ENCODE measurements at regions not wholly inside any gene's neighbourhood (a gene's known extent, or its start where the extent isn't known, plus 50 kb on each side); places are given as distances from the start of the nearest gene placed in this dataset.

DNA sequence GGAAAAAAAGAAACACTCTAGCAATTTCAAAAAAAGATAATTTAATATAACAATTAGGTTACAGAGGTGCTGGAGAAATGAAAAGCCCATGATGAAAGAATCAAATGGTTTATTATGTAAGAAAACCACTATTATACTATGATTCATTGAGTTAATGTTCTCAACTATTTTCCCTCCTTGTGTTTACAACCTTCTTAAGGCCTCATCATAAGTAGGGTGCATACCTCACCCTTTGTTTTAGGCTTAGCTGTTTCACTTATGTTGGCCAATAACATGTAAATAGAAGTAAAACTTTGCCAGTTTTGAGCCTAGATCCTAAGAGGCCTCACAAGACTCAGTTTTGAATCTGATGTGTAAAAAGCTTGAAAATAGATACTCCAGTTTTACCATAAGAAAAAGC, 418.3 kb upstream of the DDX18 start:
- no peaks in the 10 kb centered on the region for H4K20me1 ChIP-seq (ENCODE audit: low read depth, low read length)
- H3K4me3 ChIP-seq (ENCODE audit: insufficient read depth, low read length, poor library complexity, severe bottlenecking) = no peak overlapping the region
- no peak overlapping the region for H3K9ac ChIP-seq (ENCODE audit: low read length)
- no peaks in the 10 kb centered on the region for H3K27me3 ChIP-seq (ENCODE audit: low read length)
- TF ChIP-seq, protein P1, sequence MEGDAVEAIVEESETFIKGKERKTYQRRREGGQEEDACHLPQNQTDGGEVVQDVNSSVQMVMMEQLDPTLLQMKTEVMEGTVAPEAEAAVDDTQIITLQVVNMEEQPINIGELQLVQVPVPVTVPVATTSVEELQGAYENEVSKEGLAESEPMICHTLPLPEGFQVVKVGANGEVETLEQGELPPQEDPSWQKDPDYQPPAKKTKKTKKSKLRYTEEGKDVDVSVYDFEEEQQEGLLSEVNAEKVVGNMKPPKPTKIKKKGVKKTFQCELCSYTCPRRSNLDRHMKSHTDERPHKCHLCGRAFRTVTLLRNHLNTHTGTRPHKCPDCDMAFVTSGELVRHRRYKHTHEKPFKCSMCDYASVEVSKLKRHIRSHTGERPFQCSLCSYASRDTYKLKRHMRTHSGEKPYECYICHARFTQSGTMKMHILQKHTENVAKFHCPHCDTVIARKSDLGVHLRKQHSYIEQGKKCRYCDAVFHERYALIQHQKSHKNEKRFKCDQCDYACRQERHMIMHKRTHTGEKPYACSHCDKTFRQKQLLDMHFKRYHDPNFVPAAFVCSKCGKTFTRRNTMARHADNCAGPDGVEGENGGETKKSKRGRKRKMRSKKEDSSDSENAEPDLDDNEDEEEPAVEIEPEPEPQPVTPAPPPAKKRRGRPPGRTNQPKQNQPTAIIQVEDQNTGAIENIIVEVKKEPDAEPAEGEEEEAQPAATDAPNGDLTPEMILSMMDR (IDR thresholded peaks at IDR 0.05; ENCODE audit: insufficient read depth, low read length, poor library complexity, severe bottlenecking) = no peak
- TF ChIP-seq EZH2phosphoT487 (conservative IDR thresholded peaks at IDR 0.05; ENCODE audit: low read length) = no peak
- H3F3A ChIP-seq (ENCODE audit: insufficient read depth) = no peaks in the 10 kb centered on the region
- no peak overlapping the region for H3K4me2 ChIP-seq (ENCODE audit: low read depth, low read length, poor library complexity, severe bottlenecking)
- no peaks in the 10 kb centered on the region for H3K9me3 ChIP-seq (ENCODE audit: insufficient read depth, low read length)
- H3K9me2 ChIP-seq (replicated peaks; ENCODE audit: insufficient read depth, low read length) = no peaks in the 10 kb centered on the region
- no peaks in the 10 kb centered on the region for H3K36me3 ChIP-seq (ENCODE audit: low read length)
- H2AFZ ChIP-seq (ENCODE audit: low read depth, low read length, severe bottlenecking) = no peak overlapping the region
- H3K79me2 ChIP-seq (ENCODE audit: insufficient read depth, low read length) = no peaks in the 10 kb centered on the region
- H3K27ac ChIP-seq (ENCODE audit: low read depth, low read length) = no peak overlapping the region

DNA sequence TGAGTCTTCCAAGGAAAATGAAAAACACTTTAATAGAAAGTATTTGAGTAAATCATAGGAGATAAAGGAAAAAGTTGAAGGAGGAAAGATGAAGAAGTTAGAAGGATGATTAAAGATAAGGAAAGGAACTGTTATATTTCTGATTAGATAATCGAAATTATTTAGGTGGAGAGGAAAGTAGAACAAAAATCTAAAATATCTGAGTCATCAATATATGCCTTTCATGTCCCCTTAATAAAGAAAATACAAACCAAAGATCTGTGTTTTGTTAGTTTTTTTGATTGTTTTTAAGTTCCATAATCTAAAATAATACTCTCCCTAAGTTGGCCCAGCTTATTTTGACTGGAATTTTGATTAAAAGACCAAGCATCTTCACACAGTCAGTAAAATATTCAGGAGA, 412.9 kb upstream of the DDX18 start:
- H3K9me2 ChIP-seq (replicated peaks; ENCODE audit: insufficient read depth, low read length) = no peaks in the 10 kb centered on the region
- no peaks in the 10 kb centered on the region for H3K36me3 ChIP-seq (ENCODE audit: low read length)
- no peak overlapping the region for H3K4me3 ChIP-seq (ENCODE audit: insufficient read depth, low read length, poor library complexity, severe bottlenecking)
- TF ChIP-seq, protein P1 (IDR thresholded peaks at IDR 0.05; ENCODE audit: insufficient read depth, low read length, poor library complexity, severe bottlenecking) = no peak
- no peak for TF ChIP-seq EZH2phosphoT487 (conservative IDR thresholded peaks at IDR 0.05; ENCODE audit: low read length)
- no peak overlapping the region for H2AFZ ChIP-seq (ENCODE audit: low read depth, low read length, severe bottlenecking)
- H3K9ac ChIP-seq (ENCODE audit: low read length) = no peak overlapping the region
- H3K27ac ChIP-seq (ENCODE audit: low read depth, low read length) = no peak overlapping the region
- no peaks in the 10 kb centered on the region for H3K79me2 ChIP-seq (ENCODE audit: insufficient read depth, low read length)
- H3K9me3 ChIP-seq (ENCODE audit: insufficient read depth, low read length) = no peaks in the 10 kb centered on the region
- no peaks in the 10 kb centered on the region for H3K27me3 ChIP-seq (ENCODE audit: low read length)
- H3K4me2 ChIP-seq (ENCODE audit: low read depth, low read length, poor library complexity, severe bottlenecking) = no peak overlapping the region
- H4K20me1 ChIP-seq (ENCODE audit: low read depth, low read length) = no peaks in the 10 kb centered on the region
- H3F3A ChIP-seq (ENCODE audit: insufficient read depth) = no peaks in the 10 kb centered on the region

DNA sequence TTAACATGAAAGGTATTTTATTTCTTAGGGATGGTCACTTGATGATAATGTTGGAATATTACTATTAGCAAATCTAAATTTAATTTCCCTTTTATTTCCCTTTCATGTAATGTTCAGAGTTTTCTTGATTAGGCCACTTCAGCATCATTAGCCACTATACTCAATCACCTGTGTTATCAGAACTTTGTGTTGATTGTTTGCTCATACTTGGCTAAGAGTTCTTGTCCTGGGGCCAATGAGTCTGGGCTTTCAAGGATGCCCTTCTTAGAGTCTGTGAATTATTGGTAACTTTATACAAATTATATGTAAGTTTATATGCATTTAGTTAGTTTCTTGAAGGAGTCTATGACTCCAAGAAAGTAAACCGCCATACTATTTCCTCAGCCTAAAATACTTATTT, 408.0 kb upstream of the DDX18 start:
- TF ChIP-seq, protein P1 (IDR thresholded peaks at IDR 0.05; ENCODE audit: insufficient read depth, low read length, poor library complexity, severe bottlenecking) = no peak
- TF ChIP-seq EZH2phosphoT487 (conservative IDR thresholded peaks at IDR 0.05; ENCODE audit: low read length) = no peak
- Histone ChIP-seq H3K4me3 (ENCODE audit: insufficient read depth, low read length, poor library complexity, severe bottlenecking) (no peak overlapping the region), H3K79me2 (ENCODE audit: insufficient read depth, low read length) (no peaks in the 10 kb centered on the region), H3K9me2 (replicated peaks; ENCODE audit: insufficient read depth, low read length) (no peaks in the 10 kb centered on the region), H3K27ac (ENCODE audit: low read depth, low read length) (no peak overlapping the region), H3K4me2 (ENCODE audit: low read depth, low read length, poor library complexity, severe bottlenecking) (no peak overlapping the region), H2AFZ (ENCODE audit: low read depth, low read length, severe bottlenecking) (no peak overlapping the region), H3K36me3 (ENCODE audit: low read length) (no peaks in the 10 kb centered on the region), H3K27me3 (ENCODE audit: low read length) (no peaks in the 10 kb centered on the region), H4K20me1 (ENCODE audit: low read depth, low read length) (no peaks in the 10 kb centered on the region), H3F3A (ENCODE audit: insufficient read depth) (no peaks in the 10 kb centered on the region), H3K9ac (ENCODE audit: low read length) (no peak overlapping the region), H3K9me3 (ENCODE audit: insufficient read depth, low read length) (no peaks in the 10 kb centered on the region)

DNA sequence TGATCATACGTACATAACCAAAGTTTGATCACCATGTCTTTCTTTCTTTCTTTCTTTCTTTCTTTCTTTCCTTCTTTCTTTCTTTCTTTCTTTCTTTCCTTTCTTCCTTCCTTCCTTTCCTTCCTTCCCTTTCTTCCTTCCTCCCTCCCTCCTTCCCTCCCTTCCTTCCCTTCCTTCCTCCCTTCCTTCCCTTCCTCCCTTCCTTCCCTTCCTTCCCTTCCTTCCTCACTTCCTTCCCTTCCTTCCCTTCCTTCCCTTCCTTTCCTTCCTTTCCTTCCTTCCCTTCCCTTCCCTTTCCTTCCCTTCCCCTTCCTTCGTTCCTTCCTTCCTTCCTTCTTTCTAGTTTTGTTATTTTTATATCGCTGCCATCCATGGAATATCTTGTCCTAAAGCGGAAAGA, 406.7 kb upstream of the DDX18 start:
- H3K9me3 ChIP-seq (ENCODE audit: insufficient read depth, low read length) = no peaks in the 10 kb centered on the region
- no peak overlapping the region for H3K4me2 ChIP-seq (ENCODE audit: low read depth, low read length, poor library complexity, severe bottlenecking)
- H3F3A ChIP-seq (ENCODE audit: insufficient read depth) = no peaks in the 10 kb centered on the region
- H3K9ac ChIP-seq (ENCODE audit: low read length) = no peak overlapping the region
- no peak overlapping the region for H3K27ac ChIP-seq (ENCODE audit: low read depth, low read length)
- no peak for TF ChIP-seq EZH2phosphoT487 (conservative IDR thresholded peaks at IDR 0.05; ENCODE audit: low read length)
- TF ChIP-seq, protein P1 (IDR thresholded peaks at IDR 0.05; ENCODE audit: insufficient read depth, low read length, poor library complexity, severe bottlenecking) = no peak
- no peaks in the 10 kb centered on the region for H3K79me2 ChIP-seq (ENCODE audit: insufficient read depth, low read length)
- H3K4me3 ChIP-seq (ENCODE audit: insufficient read depth, low read length, poor library complexity, severe bottlenecking) = no peak overlapping the region
- H4K20me1 ChIP-seq (ENCODE audit: low read depth, low read length) = no peaks in the 10 kb centered on the region
- H2AFZ ChIP-seq (ENCODE audit: low read depth, low read length, severe bottlenecking) = no peak overlapping the region
- no peaks in the 10 kb centered on the region for H3K9me2 ChIP-seq (replicated peaks; ENCODE audit: insufficient read depth, low read length)
- no peaks in the 10 kb centered on the region for H3K36me3 ChIP-seq (ENCODE audit: low read length)
- no peaks in the 10 kb centered on the region for H3K27me3 ChIP-seq (ENCODE audit: low read length)
